DMS114 treated with DMSO at 0.1 percent for 48 hours (cell line): ENCODE measurements at regions not wholly inside any gene's neighbourhood (a gene's known extent, or its start where the extent isn't known, plus 50 kb on each side); places are given as distances from the start of the nearest gene placed in this dataset.

Source experiments
- DNase-seq: peaks from one replicate; lab custom pipeline; 2025; ENCODE audit not compliant: unreplicated experiment; lab: John Stamatoyannopoulos, UW

GRCh38 chr18:68532328-68532885, 182.5 kb downstream of the TMX3 start:
- no peak for DNase-seq

GRCh38 chr18:68525091-68525490, 189.8 kb downstream of the TMX3 start:
- no peak for DNase-seq

GRCh38 chr18:68520406-68521075, 194.4 kb downstream of the TMX3 start:
- DNase-seq = no peak

- no peak for DNase-seq
Observed at GRCh38 chr18:68519336-68519735, 195.6 kb downstream of the TMX3 start.

GRCh38 chr18:68509902-68510301, 205.0 kb downstream of the TMX3 start:
- DNase-seq = no peak

- DNase-seq = no peak
Observed at GRCh38 chr18:68507781-68508180, 207.1 kb downstream of the TMX3 start.

GRCh38 chr18:68505178-68505574, 209.7 kb downstream of the TMX3 start:
- no peak for DNase-seq

GRCh38 chr18:68504441-68505177, 210.3 kb downstream of the TMX3 start:
- DNase-seq = no peak

- DNase-seq = no peak
Observed at GRCh38 chr18:68500556-68500955, 214.4 kb downstream of the TMX3 start.

- DNase-seq = no peak
Observed at GRCh38 chr18:68499141-68499540, 215.8 kb downstream of the TMX3 start.

- no peak for DNase-seq
Observed at GRCh38 chr18:68498636-68499035, 216.3 kb downstream of the TMX3 start.

- no peak for DNase-seq
Observed at GRCh38 chr18:68498185-68498584, 216.7 kb downstream of the TMX3 start.

- DNase-seq = no peak
Observed at GRCh38 chr18:68494802-68495581, 219.9 kb downstream of the TMX3 start.

- no peak for DNase-seq
Observed at GRCh38 chr18:68489013-68489792, 225.7 kb downstream of the TMX3 start.

- no peak for DNase-seq
Observed at GRCh38 chr18:68484241-68484640, 230.7 kb downstream of the TMX3 start.

GRCh38 chr18:68482815-68483214, 232.1 kb downstream of the TMX3 start:
- no peak for DNase-seq

GRCh38 chr18:68480196-68480595, 234.7 kb downstream of the TMX3 start:
- no peak for DNase-seq

- DNase-seq = no peak
Observed at GRCh38 chr18:68478246-68478645, 236.7 kb downstream of the TMX3 start.

- no peak for DNase-seq
Observed at GRCh38 chr18:68475883-68476282, 239.0 kb downstream of the TMX3 start.

- DNase-seq = no peak
Observed at GRCh38 chr18:68472701-68473295, 242.1 kb downstream of the TMX3 start.
